Spleen (tissue), 11 donors: ENCODE measurements at regions not wholly inside any gene's neighbourhood (a gene's known extent, or its start where the extent isn't known, plus 50 kb on each side); places are given as distances from the start of the nearest gene placed in this dataset.

Source experiments
- DNase-seq: peaks from one replicate; pipeline ENCODE4 v3.0.0-alpha.2; 2020
- H3K27ac ChIP-seq, 8 donors: fragments of 200-600 bp; sonication (generic) in 7 of 8; 1 replicate in 4 of 8; 2 replicates in 4 of 8; pipeline versions ENCODE4 v1.5.0 to v1.8.0; 2016 to 2021; ENCODE audit warnings: inconsistent platforms in 4 of 8, mild to moderate bottlenecking in 4 of 8, moderate library complexity in 1 of 8
- H3K27me3 ChIP-seq, 7 donors: fragments of 200-600 bp; sonication (generic) in 6 of 7; replicated peaks in 1 of 7; 1 replicate in 4 of 7; 2 replicates in 3 of 7; pipeline versions ENCODE4 v1.5.0 to v1.8.0; 2016 to 2021; ENCODE audit warnings: inconsistent platforms in 3 of 7, mild to moderate bottlenecking in 1 of 7
- H3K36me3 ChIP-seq, 6 donors: fragments of 200-600 bp; sonication (generic) in 5 of 6; 1 replicate in 4 of 6; 2 replicates in 2 of 6; pipeline versions ENCODE4 v1.5.0 to v1.8.0; 2016 to 2021; ENCODE audit warnings: inconsistent platforms in 2 of 6
- H3K4me1 ChIP-seq, 6 donors: fragments of 200-600 bp; sonication (generic) in 5 of 6; 1 replicate in 3 of 6; 2 replicates in 3 of 6; pipeline versions ENCODE4 v1.5.0 to v1.8.0; 2016 to 2021; ENCODE audit warnings: inconsistent platforms in 3 of 6
- H3K4me3 ChIP-seq, 8 donors: fragments of 200-600 bp; sonication (generic) in 7 of 8; 1 replicate in 4 of 8; 2 replicates in 4 of 8; pipeline versions ENCODE4 v1.5.0 to v1.8.0; 2016 to 2021; ENCODE audit warnings: inconsistent platforms in 4 of 8, mild to moderate bottlenecking in 4 of 8, moderate library complexity in 2 of 8
- H3K9me3 ChIP-seq, 8 donors: fragments of 200-600 bp; sonication (generic) in 7 of 8; 1 replicate in 4 of 8; 2 replicates in 4 of 8; pipeline versions ENCODE4 v1.5.0 to v1.8.0; 2016 to 2021; ENCODE audit warnings: inconsistent platforms in 4 of 8
- POLR2A ChIP-seq, 3 donors: fragments of 450-650 bp; IDR thresholded peaks; one replicate each; pipeline ENCODE4 v1.5.1; 2017; ENCODE audit warnings: antibody characterized with exemption in 3 of 3, mild to moderate bottlenecking in 1 of 3
- POLR2AphosphoS5 ChIP-seq, 3 donors: sonication (generic); formaldehyde crosslinking; IDR thresholded peaks; one replicate each; pipeline ENCODE4 v1.5.1; 2017; ENCODE audit warnings: antibody characterized with exemption in 3 of 3
- WGBS, 5 donors: extraction: QIAGEN DNeasy Blood & Tissue Kit in 3 of 5; methylation state at CpG; one replicate each; pipeline versions ENCODE4 v1.1.5 to v1.1.7; 2013 to 2018; 5-methylcytosine and 5-hydroxymethylcytosine counted together
- intact Hi-C: fragments of 100-400 bp; cut with DNase I; formaldehyde crosslinking; loops from one replicate; pipeline ENCODE4 v1.15.0; 2023; ENCODE audit warnings: low total_unique reads
- TF ChIP-seq, protein P1 (sequence below), 11 experiments: fragments of 200-600 bp in 7 of 11; fragments of 450-650 bp in 4 of 11; sonication (generic) in 4 of 11; IDR thresholded peaks in 8 of 11; conservative IDR thresholded peaks in 3 of 11; 1 replicate in 7 of 11; 2 replicates in 4 of 11; pipeline versions ENCODE4 v1.4.0 to v1.8.0; 2016 to 2021; ENCODE audit warnings: antibody characterized with exemption in 11 of 11, inconsistent platforms in 4 of 11, mild to moderate bottlenecking in 1 of 11
- donor health status: healthy with polysubstance abuse.
- donor health status: DM: no; HTN: no; CAD: no; lungs with moderate emphysema.
- donor health status: DM: no; HTN: no; CAD: no.
- donor health status: Bipolar disorder and iron deficiency.
- donor health status: healthy.
- donor health status: DM: no; HTN: no; CAD: no.
- donor health status: DM: yes; HTN: yes; CAD: no.

GRCh38 chr13:22402682-22403081 is 731.8 kb downstream of the FGF9 start:
- no peaks in the 10 kb centered on the region for H3K27me3 ChIP-seq
- H3K27ac ChIP-seq, result no peak overlapping the region
- intact Hi-C loops, result no loop called here
- no peaks in the 10 kb centered on the region for H3K4me1 ChIP-seq
- DNase-seq, result no peak
- TF ChIP-seq, protein P1, sequence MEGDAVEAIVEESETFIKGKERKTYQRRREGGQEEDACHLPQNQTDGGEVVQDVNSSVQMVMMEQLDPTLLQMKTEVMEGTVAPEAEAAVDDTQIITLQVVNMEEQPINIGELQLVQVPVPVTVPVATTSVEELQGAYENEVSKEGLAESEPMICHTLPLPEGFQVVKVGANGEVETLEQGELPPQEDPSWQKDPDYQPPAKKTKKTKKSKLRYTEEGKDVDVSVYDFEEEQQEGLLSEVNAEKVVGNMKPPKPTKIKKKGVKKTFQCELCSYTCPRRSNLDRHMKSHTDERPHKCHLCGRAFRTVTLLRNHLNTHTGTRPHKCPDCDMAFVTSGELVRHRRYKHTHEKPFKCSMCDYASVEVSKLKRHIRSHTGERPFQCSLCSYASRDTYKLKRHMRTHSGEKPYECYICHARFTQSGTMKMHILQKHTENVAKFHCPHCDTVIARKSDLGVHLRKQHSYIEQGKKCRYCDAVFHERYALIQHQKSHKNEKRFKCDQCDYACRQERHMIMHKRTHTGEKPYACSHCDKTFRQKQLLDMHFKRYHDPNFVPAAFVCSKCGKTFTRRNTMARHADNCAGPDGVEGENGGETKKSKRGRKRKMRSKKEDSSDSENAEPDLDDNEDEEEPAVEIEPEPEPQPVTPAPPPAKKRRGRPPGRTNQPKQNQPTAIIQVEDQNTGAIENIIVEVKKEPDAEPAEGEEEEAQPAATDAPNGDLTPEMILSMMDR (IDR thresholded peaks at IDR 0.05 in 8 of 11, conservative IDR thresholded peaks at IDR 0.05 in 3 of 11), result no peak
- TF ChIP-seq POLR2A (IDR thresholded peaks at IDR 0.05) (no peak), POLR2AphosphoS5 (IDR thresholded peaks at IDR 0.05) (no peak)
- 85 to 92% (median 88%) methylated on average over 4 of the region's 4 CpGs for WGBS, 5 donors
- H3K36me3 ChIP-seq, result no peaks in the 10 kb centered on the region
- peaks cover 0 to 1% (median 0%) of the 10 kb centered on the region in 8 donors for H3K9me3 ChIP-seq
- no peak overlapping the region for H3K4me3 ChIP-seq

DNA sequence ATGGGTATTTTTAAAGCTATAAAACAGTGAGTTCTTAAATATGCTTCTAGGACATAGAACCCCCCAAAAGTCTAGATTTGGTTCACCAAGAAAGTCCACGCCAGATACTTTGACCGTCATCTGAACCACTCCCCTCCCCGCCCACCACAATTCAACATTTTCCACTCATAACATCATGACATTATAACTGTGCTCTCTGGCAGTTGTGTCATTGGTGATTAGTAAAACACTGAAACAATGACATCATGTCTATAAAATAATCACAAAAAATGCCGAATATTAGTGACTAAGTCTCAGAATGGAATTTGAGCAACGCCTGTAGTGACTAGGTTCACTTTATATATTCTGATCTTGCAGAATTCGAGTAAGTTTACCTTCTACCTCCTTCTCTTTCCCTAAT is 732.3 kb downstream of the FGF9 start:
- DNase-seq, result no peak
- no peak overlapping the region for H3K27ac ChIP-seq
- H3K4me3 ChIP-seq, result no peak overlapping the region
- 79 to 85% (median 81%) methylated on average over 6 of the region's 6 CpGs for WGBS, 5 donors
- H3K27me3 ChIP-seq, result no peaks in the 10 kb centered on the region
- H3K36me3 ChIP-seq, result no peaks in the 10 kb centered on the region
- TF ChIP-seq POLR2AphosphoS5 (IDR thresholded peaks at IDR 0.05) (no peak), POLR2A (IDR thresholded peaks at IDR 0.05) (no peak)
- TF ChIP-seq, protein P1 (IDR thresholded peaks at IDR 0.05 in 8 of 11, conservative IDR thresholded peaks at IDR 0.05 in 3 of 11), result no peak
- H3K9me3 ChIP-seq, result peaks cover 0 to 4% (median 0%) of the 10 kb centered on the region in 8 donors
- intact Hi-C loops, result no loop called here
- no peaks in the 10 kb centered on the region for H3K4me1 ChIP-seq

- TF ChIP-seq POLR2A (IDR thresholded peaks at IDR 0.05) (no peak), POLR2AphosphoS5 (IDR thresholded peaks at IDR 0.05) (no peak)
- TF ChIP-seq, protein P1 (IDR thresholded peaks at IDR 0.05 in 8 of 11, conservative IDR thresholded peaks at IDR 0.05 in 3 of 11), result no peak
Measured at GRCh38 chr13:22405891-22406290, 735.0 kb downstream of the FGF9 start.

GRCh38 chr13:22412452-22412851 is 741.6 kb downstream of the FGF9 start:
- H3K4me1 ChIP-seq, result no peaks in the 10 kb centered on the region
- 85 to 98% (median 91%) methylated on average over 1 of the region's 1 CpG for WGBS, 5 donors
- H3K27ac ChIP-seq, result no peak overlapping the region
- no peak overlapping the region for H3K4me3 ChIP-seq
- peaks cover 15 to 54% (median 44%) of the 10 kb centered on the region in 8 donors for H3K9me3 ChIP-seq
- TF ChIP-seq POLR2A (IDR thresholded peaks at IDR 0.05), result no peak
- TF ChIP-seq POLR2AphosphoS5 (IDR thresholded peaks at IDR 0.05), result no peak
- TF ChIP-seq, protein P1 (IDR thresholded peaks at IDR 0.05 in 8 of 11, conservative IDR thresholded peaks at IDR 0.05 in 3 of 11), result no peak
- no peak for DNase-seq
- H3K27me3 ChIP-seq, result no peaks in the 10 kb centered on the region
- no peaks in the 10 kb centered on the region for H3K36me3 ChIP-seq
- intact Hi-C loops, result no loop called here

More at GRCh38 chr13:22405891-22406290, 735.0 kb downstream of the FGF9 start:
- WGBS, 5 donors, result 58 to 89% (median 84%) methylated on average over 1 of the region's 1 CpG
- no peaks in the 10 kb centered on the region for H3K4me1 ChIP-seq
- intact Hi-C loops, result no loop called here
- peaks cover 0 to 17% (median 6%) of the 10 kb centered on the region in 8 donors for H3K9me3 ChIP-seq
- H3K27ac ChIP-seq, result no peak overlapping the region
- no peak overlapping the region for H3K4me3 ChIP-seq
- no peaks in the 10 kb centered on the region for H3K36me3 ChIP-seq
- no peaks in the 10 kb centered on the region for H3K27me3 ChIP-seq
- no peak for DNase-seq
